HepG2 (cell line): ENCODE measurements at regions not wholly inside any gene's neighbourhood (a gene's known extent, or its start where the extent isn't known, plus 50 kb on each side); places are given as distances from the start of the nearest gene placed in this dataset.

Experiments used
- ATAC-seq: fragments of 200-7000 bp; cut with Tn5 transposase; 3 replicates; pipeline ENCODE4 v1.9.1; 2020; ENCODE audit warnings: mild to moderate bottlenecking, moderate library complexity
- BruUV-seq: library from RNA; stranded (reverse); fragments of 400-500 nt; replicated peaks from 2 replicates; lab custom pipeline; 2021; lab: Mats Ljungman, UMichigan
- CTCF ChIA-PET: fragments of 300-600 bp; formaldehyde crosslinking; extraction: SDS; loops from one replicate; lab custom pipeline; 2021; ENCODE audit warnings: low total read pairs, inconsistent platforms, low intra/inter-chr PET ratio; lab: Yijun Ruan, JAX
- POLR2A ChIA-PET: fragments of 350-600 bp; sonication (Branson Sonifier 250); formaldehyde crosslinking; loops from one replicate; lab custom pipeline; 2020; ENCODE audit warnings: antibody characterized with exemption, inconsistent platforms; lab: Yijun Ruan, JAX
- DNase-seq: peaks from one replicate; pipeline ENCODE4 v3.0.0-alpha.2; 2015; ENCODE audit warnings: low spot score
- FAIRE-seq: peaks from 3 replicates; lab custom pipeline; 2011; peaks lifted over from hg19 to GRCh38; lab: Jason Lieb, UNC
- H2AFZ ChIP-seq: one replicate; pipeline ENCODE4 v1.6.1; 2011; ENCODE audit warnings: low read length, inconsistent platforms
- H3K27ac ChIP-seq: fragments of 300-600 bp; 3 replicates; pipeline ENCODE4 v1.8.0; 2011; ENCODE audit warnings: mixed run types, mild to moderate bottlenecking, mixed read lengths, low read length, inconsistent platforms; ENCODE audit not compliant: insufficient read depth; ENCODE audit errors: extremely low read length
- H3K27me3 ChIP-seq, 2 experiments: fragments of 200-600 bp in 1 of 2; 2 replicates in 1 of 2; 3 replicates in 1 of 2; pipeline versions ENCODE4 v1.6.0 to v1.8.0; 2011; ENCODE audit warnings: low read length in 2 of 2, mild to moderate bottlenecking in 2 of 2, moderate library complexity in 2 of 2, inconsistent platforms in 1 of 2; ENCODE audit not compliant: insufficient read depth in 2 of 2, control insufficient read depth in 1 of 2
- H3K36me3 ChIP-seq, 2 experiments: fragments of 200-600 bp in 1 of 2; replicated peaks in 1 of 2; 2 replicates in 1 of 2; 3 replicates in 1 of 2; pipeline versions ENCODE4 v1.5.1 to v1.8.0; 2011; ENCODE audit warnings: low read length in 2 of 2, inconsistent platforms in 1 of 2; ENCODE audit not compliant: insufficient read depth in 2 of 2, control insufficient read depth in 1 of 2
- H3K4me1 ChIP-seq: 2 replicates; pipeline ENCODE4 v1.5.1; 2012; ENCODE audit warnings: low read length, inconsistent platforms; ENCODE audit not compliant: insufficient read depth
- H3K4me2 ChIP-seq: 2 replicates; pipeline ENCODE4 v1.6.0; 2011; ENCODE audit warnings: low read depth, low read length, inconsistent platforms
- H3K4me3 ChIP-seq, 3 experiments: fragments of 200-600 bp in 1 of 3; sonication (generic), shearing (Covaris generic) in 1 of 3; replicated peaks in 1 of 3; 2 replicates each; pipeline ENCODE4 v1.5.1; 2011 to 2016; ENCODE audit warnings: low read length in 3 of 3, inconsistent platforms in 2 of 3, low read depth in 2 of 3, mild to moderate bottlenecking in 2 of 3, control low read depth in 1 of 3, mixed read lengths in 1 of 3; ENCODE audit not compliant: insufficient read depth in 1 of 3
- H3K79me2 ChIP-seq: one replicate; pipeline ENCODE4 v1.6.1; 2011; ENCODE audit warnings: low read length, inconsistent platforms; ENCODE audit not compliant: insufficient read depth
- H3K9ac ChIP-seq: 2 replicates; pipeline ENCODE4 v1.6.0; 2011; ENCODE audit warnings: mild to moderate bottlenecking, low read depth, low read length, inconsistent platforms; ENCODE audit not compliant: insufficient read depth
- H3K9me3 ChIP-seq: 2 replicates; pipeline ENCODE4 v1.5.1; 2012; ENCODE audit warnings: mild to moderate bottlenecking, low read length
- H4K20me1 ChIP-seq: 2 replicates; pipeline ENCODE4 v1.6.0; 2011; ENCODE audit warnings: inconsistent platforms, mild to moderate bottlenecking, low read length, moderate library complexity; ENCODE audit not compliant: insufficient read depth
- ATF4 ChIP-seq, 2 experiments: fragments of 450-650 bp in 1 of 2; sonication (generic) in 1 of 2; formaldehyde crosslinking; IDR thresholded peaks; 2 replicates each; pipeline versions ENCODE4 v1.5.0 to v1.8.0; 2020 to 2022; ENCODE audit warnings: mild to moderate bottlenecking in 1 of 2, missing genetic modification reagents in 1 of 2
- BCL3 ChIP-seq: sonication (generic); formaldehyde crosslinking; IDR thresholded peaks from 2 replicates; pipeline ENCODE4 v1.5.1; 2020; ENCODE audit warnings: mild to moderate bottlenecking, missing genetic modification reagents, moderate library complexity
- CHD2 ChIP-seq: IDR thresholded peaks from 2 replicates; pipeline ENCODE4 v1.6.1; 2011; ENCODE audit warnings: low read depth, low read length, improper control_type of control experiment
- CHD4 ChIP-seq: fragments of 200-600 bp; sonication (generic); IDR thresholded peaks from 2 replicates; pipeline ENCODE4 v1.7.0; 2017; ENCODE audit warnings: mild to moderate bottlenecking, low read length, borderline replicate concordance
- DMAP1 ChIP-seq: IDR thresholded peaks from 2 replicates; pipeline ENCODE4 v1.6.1; 2016
- HNF4A ChIP-seq: sonication (generic); formaldehyde crosslinking; IDR thresholded peaks from 2 replicates; pipeline ENCODE4 v1.4.0; 2020; ENCODE audit warnings: missing genetic modification reagents
- KDM4B ChIP-seq: sonication (generic); formaldehyde crosslinking; IDR thresholded peaks from 2 replicates; pipeline ENCODE4 v1.4.0; 2020; ENCODE audit warnings: missing genetic modification reagents
- NFYB ChIP-seq: sonication (generic); formaldehyde crosslinking; IDR thresholded peaks from 2 replicates; pipeline ENCODE4 v1.4.0; 2020; ENCODE audit warnings: missing genetic modification reagents
- NR0B2 ChIP-seq: sonication (generic); formaldehyde crosslinking; IDR thresholded peaks from 2 replicates; pipeline ENCODE4 v1.4.0; 2020; ENCODE audit warnings: mild to moderate bottlenecking, missing genetic modification reagents
- PITX1 ChIP-seq: sonication (generic); formaldehyde crosslinking; IDR thresholded peaks from 2 replicates; pipeline ENCODE4 v1.5.1; 2020; ENCODE audit warnings: mild to moderate bottlenecking, missing genetic modification reagents
- POGZ ChIP-seq: sonication (generic); formaldehyde crosslinking; IDR thresholded peaks from 2 replicates; pipeline ENCODE4 v1.4.0; 2020; ENCODE audit warnings: mild to moderate bottlenecking, missing genetic modification reagents
- POLR2A ChIP-seq, 2 experiments: IDR thresholded peaks; 2 replicates each; pipeline ENCODE4 v1.6.1; 2011; ENCODE audit warnings: low read depth in 2 of 2, low read length in 2 of 2, mild to moderate bottlenecking in 1 of 2, moderate library complexity in 1 of 2; ENCODE audit not compliant: insufficient read depth in 1 of 2
- POLR2AphosphoS5 ChIP-seq: IDR thresholded peaks from 2 replicates; pipeline ENCODE4 v1.6.1; 2012; ENCODE audit warnings: low read depth, low read length
- RAD21 ChIP-seq: fragments of 450-650 bp; formaldehyde crosslinking; IDR thresholded peaks from 2 replicates; pipeline ENCODE4 v1.5.0; 2020; ENCODE audit warnings: mild to moderate bottlenecking
- RARA ChIP-seq: IDR thresholded peaks from 2 replicates; pipeline ENCODE4 v1.6.1; 2016; ENCODE audit warnings: missing genetic modification reagents, missing compliant biosample characterization
- SMC3 ChIP-seq: IDR thresholded peaks from 2 replicates; pipeline ENCODE4 v1.6.1; 2011; ENCODE audit warnings: low read length, improper control_type of control experiment
- STAT5B ChIP-seq: sonication (generic); formaldehyde crosslinking; IDR thresholded peaks from 2 replicates; pipeline ENCODE4 v1.4.0; 2020; ENCODE audit warnings: missing genetic modification reagents
- ZBTB38 ChIP-seq: sonication (generic); formaldehyde crosslinking; IDR thresholded peaks from 2 replicates; pipeline ENCODE4 v1.5.1; 2020; ENCODE audit warnings: mild to moderate bottlenecking, missing genetic modification reagents
- ZBTB8A ChIP-seq: sonication (generic); formaldehyde crosslinking; IDR thresholded peaks from 2 replicates; pipeline ENCODE4 v1.4.0; 2020; ENCODE audit warnings: mild to moderate bottlenecking, low read depth, missing genetic modification reagents, borderline replicate concordance
- ZNF18 ChIP-seq: sonication (generic); formaldehyde crosslinking; IDR thresholded peaks from 2 replicates; pipeline ENCODE4 v1.8.0; 2022; ENCODE audit warnings: mild to moderate bottlenecking, missing genetic modification reagents; ENCODE audit not compliant: insufficient replicate concordance
- ZNF691 ChIP-seq: sonication (generic); formaldehyde crosslinking; IDR thresholded peaks from 2 replicates; pipeline ENCODE4 v1.4.0; 2020; ENCODE audit warnings: missing genetic modification reagents, low read depth, mild to moderate bottlenecking, borderline replicate concordance
- WGBS: methylation state at CpG from one replicate; pipeline ENCODE4 v1.1.6; 2017; ENCODE audit warnings: low lambda C conversion rate; 5-methylcytosine and 5-hydroxymethylcytosine counted together
- in situ Hi-C: cut with HindIII; loops from 2 replicates; pipeline ENCODE4 v1.10.0; 2017; ENCODE audit warnings: low pct_unique_long_range_greater_than_20kb; ENCODE audit not compliant: extremely low pct_ligation_motif_present
- intact Hi-C: fragments of 100-400 bp; cut with micrococcal nuclease; formaldehyde crosslinking; loops from one replicate; pipeline ENCODE4 v1.10.0; 2022; ENCODE audit not compliant: unreplicated experiment

GRCh38 chr3:148599481-148599880 lies 98.2 kb upstream of the AGTR1 start (continued):
- no peak for TF ChIP-seq CHD2
- TF ChIP-seq POGZ (CRISPR knock-in tag), result peak; percentile 41; the same call in 1 of the 2 replicates
- TF ChIP-seq HNF4A (CRISPR knock-in tag), result 0 out of 2 replicates have a peak, but pooled peaks have one; percentile 7
- TF ChIP-seq ZBTB38 (CRISPR knock-in tag), result 0 out of 2 replicates have a peak, but pooled peaks have one; percentile 42
- no peak for TF ChIP-seq STAT5B (CRISPR knock-in tag)
- no peak for TF ChIP-seq PITX1
- no peak for TF ChIP-seq ZBTB8A (CRISPR knock-in tag)
- TF ChIP-seq SMC3, result no peak
- TF ChIP-seq, all 625 proteins: peak for 5

- H3K4me1 ChIP-seq, result peaks cover 74% of the 10 kb centered on the region
- CTCF ChIA-PET, result no interaction called here
- DNase-seq, result peak; percentile 55
- H3K27ac ChIP-seq, result peak overlapping the region; percentile 100
- peak; percentile 21 for FAIRE-seq
- 4% methylated on average over 1 of the region's 1 CpG for WGBS
- peak overlapping the region in 2 of 3 experiments; percentile 22 to 49; a peak in 2 of 6 replicates for H3K4me3 ChIP-seq
- POLR2A ChIA-PET, result interaction anchor here (0.8 to 4.8 kb wide), 14 partner anchors 9 to 320 kb away, joined by 3 to 72 read pairs (median 6); no protein-coding TSS in a partner anchor
- peak overlapping the region; percentile 73 for H3K9ac ChIP-seq
- H4K20me1 ChIP-seq, result no peaks in the 10 kb centered on the region
- BruUV-seq, result no TSS peak
- H3K36me3 ChIP-seq, result no peaks in the 10 kb centered on the region
- intact Hi-C loops, result loop anchor here (2.0 to 10.0 kb wide), 4 partner anchors 14 to 343 kb away; no protein-coding TSS in a partner anchor
- H3K27me3 ChIP-seq, result no peaks in the 10 kb centered on the region
- peak; percentile 28 for ATAC-seq
- no peaks in the 10 kb centered on the region for H3K79me2 ChIP-seq
- H2AFZ ChIP-seq, result no peak overlapping the region
- no peaks in the 10 kb centered on the region for H3K9me3 ChIP-seq
- H3K4me2 ChIP-seq, result peak overlapping the region; percentile 72
- in situ Hi-C loops, result no loop called here
- TF ChIP-seq RAD21 (CRISPR knock-in tag), result no peak
- TF ChIP-seq NR0B2 (CRISPR knock-in tag), result no peak
- peak; percentile 74; the same call in 1 of the 2 replicates for TF ChIP-seq CHD4
- TF ChIP-seq KDM4B (CRISPR knock-in tag), result no peak
- TF ChIP-seq RARA (CRISPR knock-in tag), result no peak
- TF ChIP-seq POLR2A (IDR thresholded peaks at IDR 0.05; ENCODE audit: insufficient read depth in 1 of 2, low read depth in 2 of 2, low read length in 2 of 2), result peak in 1 of 2 experiments; percentile 36; a peak in 1 of 4 replicates
- TF ChIP-seq ATF4 (CRISPR knock-in tag; IDR thresholded peaks at IDR 0.05), result no peak
- peak; percentile 56 for TF ChIP-seq POLR2AphosphoS5
- no peak for TF ChIP-seq BCL3
- peak; percentile 6 for TF ChIP-seq ZNF18
- TF ChIP-seq NFYB (CRISPR knock-in tag), result no peak
- TF ChIP-seq DMAP1 (CRISPR knock-in tag), result 0 out of 2 replicates have a peak, but pooled peaks have one; percentile 3
- TF ChIP-seq ZNF691, result no peak
Observed at GRCh38 chr3:148600440-148600839, 97.3 kb upstream of the AGTR1 start.
